OCI-LY3 (cell line): ENCODE measurements at regions not wholly inside any gene's neighbourhood (a gene's known extent, or its start where the extent isn't known, plus 50 kb on each side); places are given as distances from the start of the nearest gene placed in this dataset.
"Not testable (repeated sequence)": the region's sequence is repeated elsewhere in the genome, so short reads cannot be mapped to it uniquely, and the experiment has no call there.

ENCODE experiments used
- H2AFZ ChIP-seq: fragments of 200-600, 300-600 bp; shearing (Covaris generic); 2 replicates; pipeline ENCODE4 v1.6.0; 2014; ENCODE audit warnings: antibody characterized with exemption, low read depth, low read length
- H3K27ac ChIP-seq: fragments of 200-600, 300-600 bp; sonication (generic); 2 replicates; pipeline ENCODE4 v1.5.1; 2014; ENCODE audit warnings: mild to moderate bottlenecking, low read length, moderate library complexity, mixed read lengths
- H3K27me3 ChIP-seq: fragments of 200-600, 300-600 bp; sonication (generic); 2 replicates; pipeline ENCODE4 v1.6.1; 2014; ENCODE audit warnings: low read depth, low read length, mixed read lengths
- H3K36me3 ChIP-seq: fragments of 200-600, 300-600 bp; sonication (generic); replicated peaks from 2 replicates; pipeline ENCODE3; 2014; ENCODE audit warnings: low read depth, low read length, mixed read lengths
- H3K4me1 ChIP-seq: fragments of 300-600, 200-600 bp; sonication (generic); 2 replicates; pipeline ENCODE4 v1.6.1; 2014; ENCODE audit warnings: low read length, mixed read lengths
- H3K4me2 ChIP-seq: fragments of 200-600, 300-600 bp; sonication (generic); 2 replicates; pipeline ENCODE4 v1.6.1; 2014; ENCODE audit warnings: low read length, mixed read lengths
- H3K4me3 ChIP-seq: fragments of 300-600, 200-600 bp; sonication (generic); 2 replicates; pipeline ENCODE4 v1.5.1; 2014; ENCODE audit warnings: antibody characterized with exemption, mild to moderate bottlenecking, low read length, moderate library complexity
- H3K79me2 ChIP-seq: fragments of 300-600, 200-600 bp; shearing (Covaris generic); 2 replicates; pipeline ENCODE4 v1.6.1; 2014; ENCODE audit warnings: mild to moderate bottlenecking, low read length, mixed read lengths
- H3K9ac ChIP-seq: fragments of 300-600, 200-600 bp; shearing (Covaris generic); 2 replicates; pipeline ENCODE4 v1.6.0; 2014; ENCODE audit warnings: mild to moderate bottlenecking, low read length, moderate library complexity
- H3K9me3 ChIP-seq: fragments of 200-600, 300-600 bp; shearing (Covaris generic); 2 replicates; pipeline ENCODE4 v1.6.1; 2014; ENCODE audit warnings: low read length, mixed read lengths; ENCODE audit not compliant: insufficient read depth
- H4K20me1 ChIP-seq: fragments of 200-600, 300-600 bp; sonication (generic); 2 replicates; pipeline ENCODE4 v1.6.1; 2016; ENCODE audit warnings: low read length, mixed read lengths; ENCODE audit not compliant: insufficient read depth
- CTCF ChIP-seq: fragments of 200-600, 300-600 bp; sonication (generic); IDR thresholded peaks from 2 replicates; pipeline ENCODE4 v1.5.1; 2014; ENCODE audit warnings: antibody characterized with exemption, low read length, low read depth
- EZH2phosphoT487 ChIP-seq: fragments of 200-600 bp; shearing (Covaris generic); IDR thresholded peaks from 2 replicates; pipeline ENCODE4 v1.6.1; 2018; ENCODE audit warnings: antibody characterized with exemption, mixed run types, low read depth

DNA sequence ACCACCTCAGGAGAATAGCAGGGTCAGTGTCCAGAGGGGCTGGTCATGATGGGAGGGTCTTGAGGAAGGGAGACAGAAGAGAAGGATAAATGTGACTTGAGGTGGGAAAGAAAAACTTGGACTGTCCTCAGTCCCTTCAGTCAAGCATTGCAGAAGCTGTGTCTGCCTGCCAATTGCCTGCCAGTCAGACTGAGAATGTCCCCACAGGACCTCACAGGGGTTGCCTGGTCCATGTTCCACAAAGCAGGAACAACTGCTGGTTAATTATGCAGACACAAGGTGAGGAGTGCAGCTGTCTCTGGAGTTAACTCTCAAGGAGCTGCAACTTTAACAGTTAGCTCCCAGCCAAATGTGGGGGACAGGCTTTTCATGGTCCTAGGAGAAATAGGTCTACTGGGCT, 75.7 kb downstream of the TRIM43 start:
- Histone ChIP-seq H4K20me1 (no peaks in the 10 kb centered on the region), H2AFZ (no peak overlapping the region), H3K27me3 (no peaks in the 10 kb centered on the region), H3K27ac (no peak overlapping the region), H3K4me1 (peaks cover 48% of the 10 kb centered on the region), H3K79me2 (no peaks in the 10 kb centered on the region), H3K4me3 (no peak overlapping the region), H3K9ac (no peak overlapping the region), H3K36me3 (no peaks in the 10 kb centered on the region), H3K9me3 (no peaks in the 10 kb centered on the region), H3K4me2 (no peak overlapping the region)
- TF ChIP-seq CTCF = no peak
- TF ChIP-seq EZH2phosphoT487 = no peak

DNA sequence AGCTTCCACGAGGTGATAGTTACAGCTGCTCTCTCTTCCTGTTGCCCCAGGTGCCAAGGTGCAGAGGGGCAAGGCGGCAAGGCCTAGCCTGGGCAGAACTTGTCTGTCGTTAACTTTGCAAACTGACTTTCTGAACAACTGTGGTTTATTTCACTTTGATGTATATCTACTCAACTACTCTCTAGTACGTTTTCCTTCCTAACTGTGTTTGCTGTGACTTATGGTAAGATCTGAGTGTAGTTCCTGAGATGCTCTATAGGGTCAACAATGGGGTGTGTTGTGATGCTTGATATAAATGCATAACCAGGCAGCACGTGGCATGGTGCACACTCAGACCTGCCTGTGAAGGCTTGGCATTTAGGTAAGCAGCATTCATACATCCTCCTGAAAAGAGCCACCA, 77.1 kb downstream of the TRIM43 start:
- H3K79me2 ChIP-seq, H3K27ac ChIP-seq, H3K27me3 ChIP-seq, H3K4me3 ChIP-seq, H3K36me3 ChIP-seq, H3K9me3 ChIP-seq, H4K20me1 ChIP-seq, H3K9ac ChIP-seq: not testable (repeated sequence)
- peaks cover 38% of the 10 kb centered on the region for H3K4me1 ChIP-seq
- H2AFZ ChIP-seq = peak overlapping the region; percentile 86; the same call in 1 of the 2 replicates
- H3K4me2 ChIP-seq = peak overlapping the region; percentile 18

DNA sequence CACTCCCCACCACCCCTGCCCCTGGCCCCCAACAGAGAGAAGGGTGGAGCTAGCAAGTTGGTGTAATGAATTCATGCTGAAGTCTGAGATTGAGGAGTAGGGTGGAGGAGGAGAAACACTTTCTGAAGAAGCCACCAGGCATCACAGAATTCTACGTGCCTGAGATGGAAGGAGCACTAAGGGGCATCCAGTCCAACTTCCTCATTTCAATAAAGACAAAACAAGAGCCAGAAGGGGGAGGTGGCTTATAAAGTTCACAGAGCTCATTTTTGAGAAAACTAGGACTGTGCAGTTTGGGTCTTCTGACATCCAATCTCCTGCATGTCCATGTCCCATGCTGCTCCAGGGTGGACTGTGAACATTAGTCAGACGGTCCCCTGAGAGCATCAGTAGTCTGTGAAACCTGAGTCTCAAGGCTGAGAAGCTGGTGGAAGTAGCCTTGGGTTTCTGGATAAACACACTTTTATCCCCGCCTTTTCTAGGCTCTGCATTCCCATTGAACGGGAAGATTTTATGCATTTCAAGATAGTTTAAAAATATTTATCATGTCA, 77.7 kb downstream of the TRIM43 start:
- peaks cover 12% of the 10 kb centered on the region for H3K27me3 ChIP-seq
- no peak overlapping the region for H3K9ac ChIP-seq
- no peaks in the 10 kb centered on the region for H3K9me3 ChIP-seq
- no peaks in the 10 kb centered on the region for H3K36me3 ChIP-seq
- H3K27ac ChIP-seq = no peak overlapping the region
- TF ChIP-seq EZH2phosphoT487 (no peak), CTCF (no peak)
- H3K4me3 ChIP-seq = no peak overlapping the region
- peak overlapping the region; percentile 28 for H3K4me2 ChIP-seq
- peak overlapping the region; percentile 86 for H2AFZ ChIP-seq
- H3K79me2 ChIP-seq = no peaks in the 10 kb centered on the region
- H4K20me1 ChIP-seq = no peaks in the 10 kb centered on the region
- H3K4me1 ChIP-seq = peaks cover 32% of the 10 kb centered on the region

DNA sequence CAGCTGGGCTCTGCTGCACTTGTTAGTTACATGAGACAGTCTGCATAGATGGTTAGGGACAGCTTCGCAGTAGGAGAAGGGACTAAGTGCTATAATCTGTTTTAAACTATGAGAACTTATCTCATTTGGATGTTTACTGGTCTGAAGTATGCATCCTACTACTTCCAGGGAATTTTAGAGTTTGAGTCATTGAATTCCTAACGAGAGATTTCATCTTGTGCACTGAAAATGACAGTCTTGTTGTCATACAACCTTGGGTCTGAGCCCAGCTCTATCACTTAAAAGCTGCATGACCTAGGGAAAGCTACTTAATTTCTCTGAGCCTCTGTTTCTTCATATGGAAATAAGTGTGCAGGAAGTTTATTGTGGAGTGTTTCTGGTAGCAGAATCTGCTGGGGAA, 78.4 kb downstream of the TRIM43 start:
- no peaks in the 10 kb centered on the region for H3K36me3 ChIP-seq
- H3K9ac ChIP-seq = no peak overlapping the region
- no peak overlapping the region for H3K27ac ChIP-seq
- no peak overlapping the region for H3K4me3 ChIP-seq
- no peak overlapping the region for H3K4me2 ChIP-seq
- H2AFZ ChIP-seq = no peak overlapping the region
- peaks cover 14% of the 10 kb centered on the region for H3K27me3 ChIP-seq
- H4K20me1 ChIP-seq = no peaks in the 10 kb centered on the region
- no peaks in the 10 kb centered on the region for H3K79me2 ChIP-seq
- no peaks in the 10 kb centered on the region for H3K9me3 ChIP-seq
- TF ChIP-seq EZH2phosphoT487 = no peak
- TF ChIP-seq CTCF = no peak
- peaks cover 32% of the 10 kb centered on the region for H3K4me1 ChIP-seq

DNA sequence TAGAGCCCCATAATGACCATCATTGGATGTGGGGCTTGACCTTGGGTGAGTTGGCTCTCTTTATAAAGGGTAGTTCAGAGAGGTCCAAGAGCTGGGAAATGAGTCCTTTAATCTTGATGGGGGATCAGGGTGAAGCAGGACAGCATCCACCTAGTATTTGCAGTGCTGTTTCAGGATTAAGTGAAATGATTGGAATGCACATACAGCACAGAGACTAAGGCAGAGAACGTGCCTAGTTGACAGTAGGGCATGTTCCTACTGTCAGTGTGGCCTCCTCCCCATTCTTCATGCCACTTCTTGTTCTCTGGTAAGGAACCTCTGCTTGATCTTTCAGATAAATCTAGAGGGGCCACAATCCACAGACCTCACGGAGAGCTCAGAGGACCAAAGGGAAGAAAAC, 78.9 kb downstream of the TRIM43 start:
- Histone ChIP-seq H3K4me2 (no peak overlapping the region), H3K79me2 (no peaks in the 10 kb centered on the region), H3K9me3 (no peaks in the 10 kb centered on the region), H3K4me1 (peaks cover 30% of the 10 kb centered on the region), H3K27ac (no peak overlapping the region), H2AFZ (no peak overlapping the region), H3K4me3 (no peak overlapping the region), H3K36me3 (no peaks in the 10 kb centered on the region), H3K9ac (no peak overlapping the region), H4K20me1 (no peaks in the 10 kb centered on the region), H3K27me3 (peaks cover 19% of the 10 kb centered on the region)
- TF ChIP-seq EZH2phosphoT487 = no peak
- no peak for TF ChIP-seq CTCF

DNA sequence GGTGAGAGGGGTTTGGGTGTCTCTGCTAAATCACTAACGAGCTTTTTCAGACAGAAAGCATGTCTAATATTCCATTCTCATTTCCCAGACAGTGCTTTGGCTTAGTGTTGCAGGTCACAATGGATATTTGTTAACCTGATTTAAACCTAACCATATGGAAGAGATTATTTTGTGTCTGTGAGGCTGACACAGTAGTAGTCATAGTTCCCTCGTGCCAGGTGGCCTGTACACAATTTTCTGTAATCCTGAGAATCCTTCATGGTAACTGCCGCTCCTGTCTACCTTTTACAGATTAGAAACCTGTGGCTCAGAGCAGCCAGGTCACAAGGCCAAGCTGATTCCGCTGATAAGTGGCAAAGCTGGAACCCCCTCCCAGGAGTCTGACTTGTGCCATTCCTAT, 79.4 kb downstream of the TRIM43 start:
- not testable (repeated sequence) for H3K9me3 ChIP-seq, H3K36me3 ChIP-seq, H3K4me3 ChIP-seq, H3K27ac ChIP-seq, H3K4me2 ChIP-seq, H3K9ac ChIP-seq, H3K79me2 ChIP-seq, H4K20me1 ChIP-seq, H2AFZ ChIP-seq
- Histone ChIP-seq H3K27me3 (peaks cover 21% of the 10 kb centered on the region), H3K4me1 (peaks cover 25% of the 10 kb centered on the region)

GRCh38 chr2:95671992-95672391, 80.2 kb downstream of the TRIM43 start:
- not testable (repeated sequence) for H3K9me3 ChIP-seq, H2AFZ ChIP-seq, H3K4me2 ChIP-seq, H3K4me3 ChIP-seq, H3K36me3 ChIP-seq, H3K9ac ChIP-seq, H3K79me2 ChIP-seq, H3K27ac ChIP-seq, H4K20me1 ChIP-seq
- peaks cover 21% of the 10 kb centered on the region for H3K27me3 ChIP-seq
- peaks cover 21% of the 10 kb centered on the region for H3K4me1 ChIP-seq
